ENCODE measurements at regions not wholly inside any gene's neighbourhood (a gene's known extent, or its start where the extent isn't known, plus 50 kb on each side); places are given as distances from the start of the nearest gene placed in this dataset.

DNA sequence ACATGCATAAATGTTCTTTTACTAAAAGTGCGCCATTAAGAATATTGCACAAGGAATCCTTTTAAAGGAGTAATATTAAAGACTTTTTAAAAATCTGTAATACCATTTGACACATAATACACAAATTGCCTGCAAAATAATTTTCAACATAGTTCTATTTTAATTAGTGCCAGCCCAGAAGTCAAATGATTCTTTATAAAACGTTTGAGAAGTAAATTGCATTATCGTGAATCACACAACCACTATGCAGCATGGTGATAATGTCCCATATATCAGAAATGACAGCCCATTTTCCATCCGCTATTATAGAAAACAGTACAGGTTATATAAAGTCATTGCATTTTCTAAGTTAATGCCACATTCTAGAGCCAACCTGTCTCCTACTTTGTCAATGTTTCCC is 324.0 kb downstream of the IPMK start:
- no TSS peak for BruUV-seq (replicated peaks)

DNA sequence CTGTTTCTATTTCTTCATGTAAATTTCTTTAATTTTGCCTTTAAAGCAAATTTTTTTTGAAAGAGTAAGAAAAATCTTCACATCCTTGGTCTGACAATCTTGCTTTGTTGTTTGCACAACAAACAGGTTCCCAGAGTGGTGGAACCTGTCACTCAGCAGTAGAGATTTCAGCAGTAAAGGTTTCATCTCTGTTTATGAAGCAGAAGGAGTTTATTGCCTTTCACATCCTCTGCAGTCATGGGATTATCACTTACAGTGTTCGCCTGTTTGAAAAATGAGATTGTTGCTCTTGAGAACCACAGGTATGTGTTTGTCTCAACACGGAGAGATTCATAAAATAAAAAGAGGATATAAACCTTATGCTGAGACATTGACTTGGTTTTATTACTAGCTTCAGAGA is 342.6 kb downstream of the IPMK start:
- TF ChIP-seq CTCF (IDR thresholded peaks at IDR 0.05) (no peak), TCF7L2 (IDR thresholded peaks at IDR 0.05; ENCODE audit: low read depth, low read length) (0 out of 2 replicates have a peak, but pooled peaks have one; percentile 40), POLR2AphosphoS5 (IDR thresholded peaks at IDR 0.05; ENCODE audit: low read depth, low read length) (no peak), SIN3A (IDR thresholded peaks at IDR 0.05; ENCODE audit: borderline replicate concordance, insufficient read depth, low read depth, low read length) (no peak), REST (IDR thresholded peaks at IDR 0.05; ENCODE audit: insufficient read depth in 1 of 2, low read depth in 2 of 2, low read length in 1 of 2) (no peak)
- H3K27me3 ChIP-seq (ENCODE audit: control insufficient read depth, insufficient read depth, low read length): no peaks in the 10 kb centered on the region
- intact Hi-C loops (cut with micrococcal nuclease; ENCODE audit: unreplicated experiment): no loop called here
- in situ Hi-C loops (cut with HindIII; ENCODE audit: low pct_unique_long_range_greater_than_20kb, low sequenced_read_pairs): no loop called here
- H3K4me3 ChIP-seq (ENCODE audit: low read depth in 2 of 2, low read length in 2 of 2): no peak overlapping the region
- H3K9me3 ChIP-seq (ENCODE audit: control insufficient read depth, insufficient read depth, low read depth, low read length): no peaks in the 10 kb centered on the region
- no peak for DNase-seq (ENCODE audit: low read depth, low spot score)
- ChIA-PET POLR2A (no interaction called here), CTCF (no interaction called here)
- no peak overlapping the region for H3K27ac ChIP-seq (ENCODE audit: low read length)
- ATAC-seq: no peak
- no peaks in the 10 kb centered on the region for H3K4me1 ChIP-seq (ENCODE audit: control insufficient read depth, insufficient read depth, low read length)
- H3K36me3 ChIP-seq (ENCODE audit: control insufficient read depth, insufficient read depth, low read length): no peaks in the 10 kb centered on the region
- no TSS peak for BruUV-seq (replicated peaks)

More for the DNA sequence above, 324.0 kb downstream of the IPMK start:
- no peak for DNase-seq (ENCODE audit: low read depth, low spot score)
- ChIA-PET POLR2A (no interaction called here), CTCF (no interaction called here)
- no peaks in the 10 kb centered on the region for H3K9me3 ChIP-seq (ENCODE audit: control insufficient read depth, insufficient read depth, low read depth, low read length)
- no peaks in the 10 kb centered on the region for H3K36me3 ChIP-seq (ENCODE audit: control insufficient read depth, insufficient read depth, low read length)
- intact Hi-C loops (cut with micrococcal nuclease; ENCODE audit: unreplicated experiment) (no loop called here), in situ Hi-C loops (cut with HindIII; ENCODE audit: low pct_unique_long_range_greater_than_20kb, low sequenced_read_pairs) (no loop called here)
- no peak for ATAC-seq
- no peaks in the 10 kb centered on the region for H3K27me3 ChIP-seq (ENCODE audit: control insufficient read depth, insufficient read depth, low read length)
- no peak overlapping the region for H3K27ac ChIP-seq (ENCODE audit: low read length)
- no peak for TF ChIP-seq POLR2AphosphoS5 (IDR thresholded peaks at IDR 0.05; ENCODE audit: low read depth, low read length)
- no peak for TF ChIP-seq SIN3A (IDR thresholded peaks at IDR 0.05; ENCODE audit: borderline replicate concordance, insufficient read depth, low read depth, low read length)
- no peak for TF ChIP-seq REST (IDR thresholded peaks at IDR 0.05; ENCODE audit: insufficient read depth in 1 of 2, low read depth in 2 of 2, low read length in 1 of 2)
- TF ChIP-seq CTCF (IDR thresholded peaks at IDR 0.05): no peak
- no peak overlapping the region for H3K4me3 ChIP-seq (ENCODE audit: low read depth in 2 of 2, low read length in 2 of 2)
- no peaks in the 10 kb centered on the region for H3K4me1 ChIP-seq (ENCODE audit: control insufficient read depth, insufficient read depth, low read length)

Data from Panc1 (cell line).